ENCODE measurements at regions not wholly inside any gene's neighbourhood (a gene's known extent, or its start where the extent isn't known, plus 50 kb on each side); places are given as distances from the start of the nearest gene placed in this dataset.
"Not testable (repeated sequence)": the region's sequence is repeated elsewhere in the genome, so short reads cannot be mapped to it uniquely, and the experiment has no call there.

- FAIRE-seq, result no peak
- dilution Hi-C loops (cut with MboI; ENCODE audit: extremely low pct_ligation_motif_present, low sequenced_read_pairs), result no loop called here
Measured at GRCh38 chrX:92213786-92214185, 434.6 kb downstream of the PCDH11X start.

DNA sequence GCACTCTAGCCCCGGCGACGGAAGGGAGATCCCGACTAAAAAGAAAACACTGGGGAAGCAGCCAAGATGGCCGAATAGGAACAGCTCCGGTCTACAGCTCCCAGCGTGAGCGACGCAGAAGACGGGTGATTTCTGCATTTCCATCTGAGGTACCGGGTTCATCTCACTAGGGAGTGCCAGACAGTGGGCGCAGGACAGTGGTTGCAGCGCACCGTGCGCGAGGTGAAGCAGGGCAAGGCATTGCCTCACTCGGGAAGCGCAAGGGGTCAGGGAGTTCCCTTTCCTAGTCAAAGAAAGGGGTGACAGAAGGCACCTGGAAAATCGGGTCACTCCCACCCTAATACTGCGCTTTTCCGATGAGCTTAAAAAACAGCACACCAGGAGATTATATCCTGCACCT is 435.8 kb downstream of the PCDH11X start:
- POLR2A ChIA-PET; H3K79me2 ChIP-seq (ENCODE audit: control insufficient read depth, insufficient read depth, low read length); intact Hi-C loops (cut with micrococcal nuclease); H3K27me3 ChIP-seq (ENCODE audit: control insufficient read depth in 2 of 2, insufficient read depth in 2 of 2, low read length in 2 of 2); H3K9me1 ChIP-seq (replicated peaks; ENCODE audit: control insufficient read depth, extremely low read depth, insufficient read depth, low read length); H2AFZ ChIP-seq (ENCODE audit: low read depth, low read length); H3K4me2 ChIP-seq (ENCODE audit: insufficient read depth, low read length); FAIRE-seq; H4K20me1 ChIP-seq (replicated peaks; ENCODE audit: control insufficient read depth, extremely low read depth, insufficient read depth, low read length); H3K9me3 ChIP-seq (replicated peaks; ENCODE audit: control insufficient read depth, insufficient read depth, low read length); BruUV-seq (replicated peaks); H3K4me3 ChIP-seq (replicated peaks in 1 of 3; ENCODE audit: insufficient read depth in 1 of 3, low read depth in 1 of 3, low read length in 3 of 3); CTCF ChIA-PET; H3K27ac ChIP-seq (ENCODE audit: insufficient read depth, low read depth, low read length); DNase-seq (ENCODE audit: low read depth, low spot score); H3K4me1 ChIP-seq (ENCODE audit: control insufficient read depth, extremely low read depth, insufficient read depth, low read length); H3K9ac ChIP-seq (replicated peaks; ENCODE audit: extremely low read depth, insufficient read depth, low read length); H3K36me3 ChIP-seq (ENCODE audit: control insufficient read depth in 2 of 2, extremely low read depth in 1 of 2, insufficient read depth in 2 of 2, low read length in 2 of 2); dilution Hi-C loops (cut with MboI; ENCODE audit: extremely low pct_ligation_motif_present, low sequenced_read_pairs): not testable (repeated sequence)

More at GRCh38 chrX:92213786-92214185, 434.6 kb downstream of the PCDH11X start:
- no peak overlapping the region for H3K4me2 ChIP-seq (ENCODE audit: insufficient read depth, low read length)
- DNase-seq (ENCODE audit: low read depth, low spot score), result no peak
- no peak overlapping the region for H3K9ac ChIP-seq (replicated peaks; ENCODE audit: extremely low read depth, insufficient read depth, low read length)
- no peaks in the 10 kb centered on the region for H3K27me3 ChIP-seq (ENCODE audit: control insufficient read depth in 2 of 2, insufficient read depth in 2 of 2, low read length in 2 of 2)
- H2AFZ ChIP-seq (ENCODE audit: low read depth, low read length), result no peak overlapping the region
- no peaks in the 10 kb centered on the region for H4K20me1 ChIP-seq (replicated peaks; ENCODE audit: control insufficient read depth, extremely low read depth, insufficient read depth, low read length)
- no peak overlapping the region for H3K27ac ChIP-seq (ENCODE audit: insufficient read depth, low read depth, low read length)
- H3K4me1 ChIP-seq (ENCODE audit: control insufficient read depth, extremely low read depth, insufficient read depth, low read length), result no peaks in the 10 kb centered on the region
- H3K36me3 ChIP-seq (ENCODE audit: control insufficient read depth in 2 of 2, extremely low read depth in 1 of 2, insufficient read depth in 2 of 2, low read length in 2 of 2), result no peaks in the 10 kb centered on the region
- ChIA-PET POLR2A (no interaction called here), CTCF (no interaction called here)
- no peaks in the 10 kb centered on the region for H3K9me3 ChIP-seq (replicated peaks; ENCODE audit: control insufficient read depth, insufficient read depth, low read length)
- H3K4me3 ChIP-seq (replicated peaks in 1 of 3; ENCODE audit: insufficient read depth in 1 of 3, low read depth in 1 of 3, low read length in 3 of 3), result no peak overlapping the region
- BruUV-seq (replicated peaks), result no TSS peak
- H3K9me1 ChIP-seq (replicated peaks; ENCODE audit: control insufficient read depth, extremely low read depth, insufficient read depth, low read length), result no peaks in the 10 kb centered on the region
- TF ChIP-seq POLR2A (IDR thresholded peaks at IDR 0.05; ENCODE audit: low read depth, low read length) (no peak), GATA2 (IDR thresholded peaks at IDR 0.05; ENCODE audit: insufficient read depth, insufficient read length, low read depth, low read length) (no peak), FOS (IDR thresholded peaks at IDR 0.05; ENCODE audit: borderline replicate concordance, insufficient read depth, low read length) (no peak), MAX (IDR thresholded peaks at IDR 0.05; ENCODE audit: insufficient read depth, insufficient read length) (no peak), MYC (IDR thresholded peaks at IDR 0.05; ENCODE audit: low read depth, low read length) (no peak), POLR2AphosphoS5 (IDR thresholded peaks at IDR 0.05; ENCODE audit: insufficient read depth, low read depth, low read length) (no peak), JUN (IDR thresholded peaks at IDR 0.05; ENCODE audit: borderline replicate concordance, insufficient read depth, insufficient read length, low read depth) (no peak), EZH2 (IDR thresholded peaks at IDR 0.05; ENCODE audit: borderline replicate concordance, low read depth, low read length, severe bottlenecking) (no peak)
- TF ChIP-seq, protein P1, sequence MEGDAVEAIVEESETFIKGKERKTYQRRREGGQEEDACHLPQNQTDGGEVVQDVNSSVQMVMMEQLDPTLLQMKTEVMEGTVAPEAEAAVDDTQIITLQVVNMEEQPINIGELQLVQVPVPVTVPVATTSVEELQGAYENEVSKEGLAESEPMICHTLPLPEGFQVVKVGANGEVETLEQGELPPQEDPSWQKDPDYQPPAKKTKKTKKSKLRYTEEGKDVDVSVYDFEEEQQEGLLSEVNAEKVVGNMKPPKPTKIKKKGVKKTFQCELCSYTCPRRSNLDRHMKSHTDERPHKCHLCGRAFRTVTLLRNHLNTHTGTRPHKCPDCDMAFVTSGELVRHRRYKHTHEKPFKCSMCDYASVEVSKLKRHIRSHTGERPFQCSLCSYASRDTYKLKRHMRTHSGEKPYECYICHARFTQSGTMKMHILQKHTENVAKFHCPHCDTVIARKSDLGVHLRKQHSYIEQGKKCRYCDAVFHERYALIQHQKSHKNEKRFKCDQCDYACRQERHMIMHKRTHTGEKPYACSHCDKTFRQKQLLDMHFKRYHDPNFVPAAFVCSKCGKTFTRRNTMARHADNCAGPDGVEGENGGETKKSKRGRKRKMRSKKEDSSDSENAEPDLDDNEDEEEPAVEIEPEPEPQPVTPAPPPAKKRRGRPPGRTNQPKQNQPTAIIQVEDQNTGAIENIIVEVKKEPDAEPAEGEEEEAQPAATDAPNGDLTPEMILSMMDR (IDR thresholded peaks at IDR 0.05; ENCODE audit: extremely low read depth in 1 of 2, insufficient read depth in 1 of 2, low read depth in 1 of 2, low read length in 2 of 2), result no peak
- intact Hi-C loops (cut with micrococcal nuclease), result no loop called here
- H3K79me2 ChIP-seq (ENCODE audit: control insufficient read depth, insufficient read depth, low read length), result no peaks in the 10 kb centered on the region

Measured in endothelial cell of umbilical vein (primary cell).